H9 (cell line): ENCODE measurements at regions not wholly inside any gene's neighbourhood (a gene's known extent, or its start where the extent isn't known, plus 50 kb on each side); places are given as distances from the start of the nearest gene placed in this dataset.

Experiments used
- DNase-seq: peaks from one replicate; pipeline ENCODE4 v3.0.0-alpha.2; 2017
- H2AFZ ChIP-seq: one replicate; pipeline ENCODE4 v1.6.1; 2013; ENCODE audit warnings: mild to moderate bottlenecking, low read length, control low read depth, moderate library complexity
- H2AK5ac ChIP-seq: 2 replicates; pipeline ENCODE4 v1.6.1; 2013; ENCODE audit warnings: low read length, control low read depth, mixed read lengths; ENCODE audit not compliant: insufficient read length
- H2BK120ac ChIP-seq: one replicate; pipeline ENCODE4 v1.6.1; 2013; ENCODE audit warnings: low read depth, mild to moderate bottlenecking, low read length, control low read depth, inconsistent platforms; ENCODE audit not compliant: poor library complexity, severe bottlenecking
- H2BK12ac ChIP-seq: 2 replicates; pipeline ENCODE4 v1.6.1; 2013; ENCODE audit warnings: low read length, control low read depth, mixed read lengths, low read depth; ENCODE audit not compliant: insufficient read length
- H2BK15ac ChIP-seq: 2 replicates; pipeline ENCODE4 v1.6.1; 2013; ENCODE audit warnings: low read depth, low read length, control low read depth
- H2BK20ac ChIP-seq: one replicate; pipeline ENCODE4 v1.6.1; 2013; ENCODE audit warnings: low read depth, mild to moderate bottlenecking, low read length, control low read depth, inconsistent platforms; ENCODE audit not compliant: poor library complexity, severe bottlenecking
- H2BK5ac ChIP-seq: 2 replicates; pipeline ENCODE4 v1.6.1; 2013; ENCODE audit warnings: low read length, control low read depth, mixed read lengths; ENCODE audit not compliant: insufficient read length
- H3K14ac ChIP-seq: 2 replicates; pipeline ENCODE4 v1.6.1; 2013; ENCODE audit warnings: low read length, control low read depth; ENCODE audit not compliant: insufficient read depth
- H3K18ac ChIP-seq: 2 replicates; pipeline ENCODE4 v1.6.1; 2013; ENCODE audit warnings: low read depth, mild to moderate bottlenecking, mixed read lengths, low read length, control low read depth; ENCODE audit not compliant: insufficient read length
- H3K23ac ChIP-seq: 2 replicates; pipeline ENCODE4 v1.6.1; 2013; ENCODE audit warnings: low read length, control low read depth, mixed read lengths, low read depth; ENCODE audit not compliant: insufficient read length
- H3K23me2 ChIP-seq: 2 replicates; pipeline ENCODE4 v1.6.1; 2013; ENCODE audit warnings: low read depth, mild to moderate bottlenecking, mixed read lengths, low read length, control low read depth; ENCODE audit not compliant: insufficient read length, poor library complexity, severe bottlenecking
- H3K27ac ChIP-seq: 2 replicates; pipeline ENCODE4 v1.5.1; 2013; ENCODE audit warnings: low read length, control low read depth, mixed read lengths, low read depth; ENCODE audit not compliant: insufficient read length
- H3K27me3 ChIP-seq: 2 replicates; pipeline ENCODE4 v1.6.1; 2013; ENCODE audit warnings: low read length, control low read depth, inconsistent platforms; ENCODE audit not compliant: insufficient read depth
- H3K4ac ChIP-seq: 2 replicates; pipeline ENCODE4 v1.6.1; 2013; ENCODE audit warnings: low read depth, mild to moderate bottlenecking, control low read depth, inconsistent platforms, low read length, moderate library complexity
- H3K4me1 ChIP-seq: 2 replicates; pipeline ENCODE4 v1.6.1; 2013; ENCODE audit warnings: low read length, control low read depth, inconsistent platforms; ENCODE audit not compliant: insufficient read depth
- H3K4me2 ChIP-seq: 2 replicates; pipeline ENCODE4 v1.6.1; 2013; ENCODE audit warnings: low read length, control low read depth, mixed read lengths; ENCODE audit not compliant: insufficient read length, insufficient read depth
- H3K56ac ChIP-seq: 2 replicates; pipeline ENCODE4 v1.6.1; 2013; ENCODE audit warnings: low read depth, mild to moderate bottlenecking, mixed read lengths, low read length, control low read depth; ENCODE audit not compliant: insufficient read length
- H3K79me1 ChIP-seq: 2 replicates; pipeline ENCODE4 v1.6.1; 2013; ENCODE audit warnings: low read depth, mild to moderate bottlenecking, moderate library complexity, low read length, control low read depth, inconsistent platforms; ENCODE audit not compliant: insufficient read depth, poor library complexity, severe bottlenecking
- H3K79me2 ChIP-seq: 2 replicates; pipeline ENCODE4 v1.6.1; 2013; ENCODE audit warnings: low read length, control low read depth, inconsistent platforms; ENCODE audit not compliant: insufficient read depth
- H3K9ac ChIP-seq: 2 replicates; pipeline ENCODE4 v1.6.1; 2013; ENCODE audit warnings: low read length, control low read depth, mixed read lengths; ENCODE audit not compliant: insufficient read length; ENCODE audit errors: extremely low read depth
- H3K9me3 ChIP-seq: one replicate; pipeline ENCODE4 v1.6.1; 2013; ENCODE audit warnings: low read depth, low read length, inconsistent platforms; ENCODE audit not compliant: control insufficient read depth
- H3T11ph ChIP-seq: one replicate; pipeline ENCODE4 v1.6.1; 2013; ENCODE audit warnings: mild to moderate bottlenecking, low read length, control low read depth, inconsistent platforms
- H4K20me1 ChIP-seq: one replicate; pipeline ENCODE4 v1.6.1; 2013; ENCODE audit not compliant: control insufficient read depth, insufficient read length, insufficient read depth
- H4K5ac ChIP-seq: 2 replicates; pipeline ENCODE4 v1.6.1; 2013; ENCODE audit warnings: low read depth, mild to moderate bottlenecking, mixed read lengths, low read length, control low read depth; ENCODE audit not compliant: insufficient read length
- H4K8ac ChIP-seq: replicated peaks from 2 replicates; pipeline ENCODE4 v1.6.1; 2013; ENCODE audit warnings: low read length, control low read depth, mixed read lengths, low read depth; ENCODE audit not compliant: insufficient read length
- H4K91ac ChIP-seq: 2 replicates; pipeline ENCODE4 v1.6.1; 2013; ENCODE audit warnings: low read depth, mild to moderate bottlenecking, moderate library complexity, mixed read lengths, low read length, control low read depth; ENCODE audit not compliant: insufficient read length
- H3K27ac Mint-ChIP-seq, 3 experiments: 2 replicates in 2 of 3; 3 replicates in 1 of 3; pipeline ENCODE4 v1.8.0; 2020 to 2021; ENCODE audit warnings: mixed read lengths in 3 of 3, mild to moderate bottlenecking in 1 of 3, moderate library complexity in 1 of 3
- H3K27me3 Mint-ChIP-seq: 2 replicates; pipeline ENCODE4 v1.8.0; 2021; ENCODE audit warnings: low read depth, mild to moderate bottlenecking, moderate library complexity, mixed read lengths
- H3K36me3 Mint-ChIP-seq, 3 experiments: 2 replicates in 2 of 3; 3 replicates in 1 of 3; pipeline ENCODE4 v1.8.0; 2020 to 2021; ENCODE audit warnings: low read depth in 3 of 3, mixed read lengths in 3 of 3; ENCODE audit not compliant: insufficient read depth in 1 of 3
- H3K4me1 Mint-ChIP-seq, 2 experiments: 2 replicates each; pipeline ENCODE4 v1.8.0; 2020; ENCODE audit warnings: mixed read lengths in 2 of 2
- H3K4me3 Mint-ChIP-seq, 2 experiments: 2 replicates in 1 of 2; 3 replicates in 1 of 2; pipeline ENCODE4 v1.8.0; 2020 to 2021; ENCODE audit warnings: mild to moderate bottlenecking in 2 of 2, mixed read lengths in 2 of 2, moderate library complexity in 1 of 2
- H3K9me3 Mint-ChIP-seq, 2 experiments: 2 replicates in 1 of 2; 3 replicates in 1 of 2; pipeline ENCODE4 v1.8.0; 2020; ENCODE audit warnings: mild to moderate bottlenecking in 2 of 2, mixed read lengths in 2 of 2, moderate library complexity in 1 of 2
- WGBS: extraction: QIAGEN DNeasy Blood & Tissue Kit; methylation state at CpG from one replicate; pipeline ENCODE4 v1.1.7; 2013; ENCODE audit warnings: missing lambda C conversion rate, low lambda C conversion rate, mixed read lengths; ENCODE audit not compliant: insufficient read length; ENCODE audit errors: extremely low coverage; 5-methylcytosine and 5-hydroxymethylcytosine counted together
- TF ChIP-seq, protein P1 (sequence below): fragments of 200-600 bp; sonication (generic); conservative IDR thresholded peaks from 3 replicates; pipeline ENCODE4 v1.8.0; 2021; ENCODE audit warnings: antibody characterized with exemption, mild to moderate bottlenecking

DNA sequence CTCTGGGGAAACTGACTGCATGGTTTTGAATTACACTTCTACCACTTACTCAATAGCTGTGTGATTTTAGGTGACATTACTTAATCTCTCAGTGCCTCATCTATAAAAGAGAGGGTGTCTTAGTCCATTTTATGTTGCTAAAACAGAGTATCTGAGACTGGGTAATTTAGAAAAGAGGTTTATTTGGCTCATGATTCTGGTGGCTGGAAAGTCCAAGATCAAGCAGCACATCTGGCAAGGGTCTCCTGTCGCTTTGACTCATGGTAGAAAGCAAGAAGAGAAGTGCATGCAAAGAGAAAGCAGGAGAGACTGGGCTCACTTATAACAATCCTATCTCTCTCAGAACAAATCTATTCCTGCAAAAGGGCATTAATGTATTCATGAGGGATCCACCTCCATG lies 132.4 kb upstream of the IRX5 start:
- H2BK12ac ChIP-seq: no peak overlapping the region
- H3K23ac ChIP-seq: no peak overlapping the region
- no peak overlapping the region for H3T11ph ChIP-seq
- peaks cover 3% of the 10 kb centered on the region in 2 experiments; a peak in 1 of 4 replicates for H3K4me1 Mint-ChIP-seq
- no peak overlapping the region for H4K5ac ChIP-seq
- no peak overlapping the region for H3K27ac ChIP-seq
- no peak overlapping the region for H4K91ac ChIP-seq
- no peak overlapping the region for H3K18ac ChIP-seq
- no peaks in the 10 kb centered on the region for H3K79me1 ChIP-seq
- TF ChIP-seq, protein P1, sequence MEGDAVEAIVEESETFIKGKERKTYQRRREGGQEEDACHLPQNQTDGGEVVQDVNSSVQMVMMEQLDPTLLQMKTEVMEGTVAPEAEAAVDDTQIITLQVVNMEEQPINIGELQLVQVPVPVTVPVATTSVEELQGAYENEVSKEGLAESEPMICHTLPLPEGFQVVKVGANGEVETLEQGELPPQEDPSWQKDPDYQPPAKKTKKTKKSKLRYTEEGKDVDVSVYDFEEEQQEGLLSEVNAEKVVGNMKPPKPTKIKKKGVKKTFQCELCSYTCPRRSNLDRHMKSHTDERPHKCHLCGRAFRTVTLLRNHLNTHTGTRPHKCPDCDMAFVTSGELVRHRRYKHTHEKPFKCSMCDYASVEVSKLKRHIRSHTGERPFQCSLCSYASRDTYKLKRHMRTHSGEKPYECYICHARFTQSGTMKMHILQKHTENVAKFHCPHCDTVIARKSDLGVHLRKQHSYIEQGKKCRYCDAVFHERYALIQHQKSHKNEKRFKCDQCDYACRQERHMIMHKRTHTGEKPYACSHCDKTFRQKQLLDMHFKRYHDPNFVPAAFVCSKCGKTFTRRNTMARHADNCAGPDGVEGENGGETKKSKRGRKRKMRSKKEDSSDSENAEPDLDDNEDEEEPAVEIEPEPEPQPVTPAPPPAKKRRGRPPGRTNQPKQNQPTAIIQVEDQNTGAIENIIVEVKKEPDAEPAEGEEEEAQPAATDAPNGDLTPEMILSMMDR: no peak
- H2BK120ac ChIP-seq: no peak overlapping the region
- no CpG with 5 or more reads among the region's 1 CpG for WGBS
- H3K79me2 ChIP-seq: no peaks in the 10 kb centered on the region
- no peak overlapping the region for H3K27ac Mint-ChIP-seq
- no peak overlapping the region for H3K9ac ChIP-seq
- no peak overlapping the region for H3K4me3 Mint-ChIP-seq
- H3K56ac ChIP-seq: no peak overlapping the region
- no peak overlapping the region for H4K8ac ChIP-seq
- H3K27me3 Mint-ChIP-seq: no peaks in the 10 kb centered on the region
- no peak overlapping the region for H2AK5ac ChIP-seq
- no peaks in the 10 kb centered on the region for H3K9me3 ChIP-seq
- H2BK15ac ChIP-seq: no peak overlapping the region
- no peaks in the 10 kb centered on the region for H3K23me2 ChIP-seq
- no peak overlapping the region for H2AFZ ChIP-seq
- no peaks in the 10 kb centered on the region for H3K27me3 ChIP-seq
- H4K20me1 ChIP-seq: no peaks in the 10 kb centered on the region
- H2BK20ac ChIP-seq: no peak overlapping the region
- no peak for DNase-seq
- H3K4me2 ChIP-seq: no peak overlapping the region
- peaks cover 12 to 17% of the 10 kb centered on the region in 2 experiments for H3K9me3 Mint-ChIP-seq
- H3K36me3 Mint-ChIP-seq: peaks cover 6 to 10% (median 6%) of the 10 kb centered on the region in 3 experiments
- no peaks in the 10 kb centered on the region for H3K4me1 ChIP-seq
- H2BK5ac ChIP-seq: no peak overlapping the region
- no peak overlapping the region for H3K14ac ChIP-seq
- no peak overlapping the region for H3K4ac ChIP-seq
